ENCODE measurements at regions not wholly inside any gene's neighbourhood (a gene's known extent, or its start where the extent isn't known, plus 50 kb on each side); places are given as distances from the start of the nearest gene placed in this dataset.

- no peak for TF ChIP-seq CTCF (IDR thresholded peaks at IDR 0.05; ENCODE audit: borderline replicate concordance, extremely low read depth, low read length, poor library complexity, severe bottlenecking)
- TF ChIP-seq EZH2 (IDR thresholded peaks at IDR 0.05; ENCODE audit: borderline replicate concordance, low read depth, low read length, severe bottlenecking): no peak
Observed at GRCh38 chr11:130640526-130640925, 192.1 kb downstream of the ADAMTS15 start.
